ENCODE measurements at regions not wholly inside any gene's neighbourhood (a gene's known extent, or its start where the extent isn't known, plus 50 kb on each side); places are given as distances from the start of the nearest gene placed in this dataset.

DNA sequence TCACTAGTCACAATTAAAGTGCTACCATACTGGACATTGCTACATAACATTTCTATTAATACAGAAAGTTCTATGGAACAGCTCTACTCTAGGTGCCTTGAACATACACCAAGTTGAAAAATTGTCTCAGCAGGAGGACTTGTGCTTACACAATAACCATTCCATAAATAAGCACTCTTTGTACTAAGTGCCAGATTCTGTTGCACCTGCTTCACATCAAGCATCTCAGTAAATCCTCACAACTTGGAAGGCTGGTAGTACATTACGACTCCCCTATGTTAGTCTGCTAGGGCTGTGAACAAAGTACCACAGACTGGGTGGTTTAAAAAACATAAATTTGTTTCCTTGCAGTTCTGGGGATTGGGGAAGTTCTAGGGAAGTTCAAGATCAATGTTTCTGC, 296.9 kb upstream of the NCKAP5 start:
- ChIA-PET POLR2A (no interaction called here), CTCF (no interaction called here)
- Mint-ChIP-seq H3K4me1 (ENCODE audit: low read depth, unreplicated experiment) (no peaks in the 10 kb centered on the region), H3K36me3 (ENCODE audit: insufficient read depth, unreplicated experiment) (no peaks in the 10 kb centered on the region), H3K27ac (ENCODE audit: unreplicated experiment) (no peak overlapping the region), H3K9me3 (ENCODE audit: unreplicated experiment) (no peaks in the 10 kb centered on the region), H3K4me3 (ENCODE audit: unreplicated experiment) (no peak overlapping the region), H3K27me3 (ENCODE audit: insufficient read depth, unreplicated experiment) (peaks cover 19% of the 10 kb centered on the region)
- TF ChIP-seq, protein P1, sequence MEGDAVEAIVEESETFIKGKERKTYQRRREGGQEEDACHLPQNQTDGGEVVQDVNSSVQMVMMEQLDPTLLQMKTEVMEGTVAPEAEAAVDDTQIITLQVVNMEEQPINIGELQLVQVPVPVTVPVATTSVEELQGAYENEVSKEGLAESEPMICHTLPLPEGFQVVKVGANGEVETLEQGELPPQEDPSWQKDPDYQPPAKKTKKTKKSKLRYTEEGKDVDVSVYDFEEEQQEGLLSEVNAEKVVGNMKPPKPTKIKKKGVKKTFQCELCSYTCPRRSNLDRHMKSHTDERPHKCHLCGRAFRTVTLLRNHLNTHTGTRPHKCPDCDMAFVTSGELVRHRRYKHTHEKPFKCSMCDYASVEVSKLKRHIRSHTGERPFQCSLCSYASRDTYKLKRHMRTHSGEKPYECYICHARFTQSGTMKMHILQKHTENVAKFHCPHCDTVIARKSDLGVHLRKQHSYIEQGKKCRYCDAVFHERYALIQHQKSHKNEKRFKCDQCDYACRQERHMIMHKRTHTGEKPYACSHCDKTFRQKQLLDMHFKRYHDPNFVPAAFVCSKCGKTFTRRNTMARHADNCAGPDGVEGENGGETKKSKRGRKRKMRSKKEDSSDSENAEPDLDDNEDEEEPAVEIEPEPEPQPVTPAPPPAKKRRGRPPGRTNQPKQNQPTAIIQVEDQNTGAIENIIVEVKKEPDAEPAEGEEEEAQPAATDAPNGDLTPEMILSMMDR (IDR thresholded peaks at IDR 0.05; ENCODE audit: insufficient read depth in 1 of 2, low read depth in 1 of 2, low read length in 1 of 2, severe bottlenecking in 1 of 2, unreplicated experiment in 1 of 2), result no peak
- intact Hi-C loops (cut with micrococcal nuclease; ENCODE audit: unreplicated experiment), result no loop called here
- DNase-seq, result no peak
- no peaks in the 10 kb centered on the region for H3K9me3 ChIP-seq
- H3K4me3 ChIP-seq (ENCODE audit: low read depth, low read length), result no peak overlapping the region
- BruUV-seq (replicated peaks), result no TSS peak
- 0 out of 2 replicates have a peak, but pooled peaks cover 1% of the 10 kb centered on the region for H3K27me3 ChIP-seq (replicated peaks; ENCODE audit: control insufficient read depth, insufficient read depth, low read length)
- H3K36me3 ChIP-seq (ENCODE audit: control insufficient read depth, insufficient read depth, low read length), result no peaks in the 10 kb centered on the region
- no peaks in the 10 kb centered on the region for H3K4me1 ChIP-seq

DNA sequence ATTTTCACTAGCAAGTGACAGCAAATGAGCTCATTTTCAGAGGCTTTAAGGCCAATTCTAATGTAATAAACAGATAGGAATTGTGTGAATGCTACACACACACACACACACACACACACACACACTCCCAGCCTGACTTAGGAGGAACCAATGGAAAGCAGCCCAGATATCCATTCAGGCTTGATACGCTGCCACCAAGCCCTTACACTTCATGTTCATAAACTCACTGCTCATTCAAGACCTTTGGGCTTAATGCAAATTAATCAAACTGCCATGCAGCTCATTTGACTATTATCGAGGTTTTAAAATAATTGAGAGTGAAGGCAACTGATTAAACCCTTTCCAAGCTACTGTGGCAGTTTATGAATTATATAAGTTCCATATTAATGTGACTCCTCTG, 298.9 kb upstream of the NCKAP5 start:
- no peaks in the 10 kb centered on the region for H3K36me3 Mint-ChIP-seq (ENCODE audit: insufficient read depth, unreplicated experiment)
- 0 out of 2 replicates have a peak, but pooled peaks cover 1% of the 10 kb centered on the region for H3K27me3 ChIP-seq (replicated peaks; ENCODE audit: control insufficient read depth, insufficient read depth, low read length)
- no peak overlapping the region for H3K4me3 ChIP-seq (ENCODE audit: low read depth, low read length)
- no peak for DNase-seq
- H3K4me1 ChIP-seq, result no peaks in the 10 kb centered on the region
- H3K9me3 Mint-ChIP-seq (ENCODE audit: unreplicated experiment), result no peaks in the 10 kb centered on the region
- H3K36me3 ChIP-seq (ENCODE audit: control insufficient read depth, insufficient read depth, low read length), result no peaks in the 10 kb centered on the region
- CTCF ChIA-PET, result interaction anchor here (0.6 kb wide), 1 partner anchor 9 kb away, joined by 3 read pairs; no protein-coding TSS in a partner anchor
- H3K9me3 ChIP-seq, result no peaks in the 10 kb centered on the region
- no TSS peak for BruUV-seq (replicated peaks)
- H3K4me3 Mint-ChIP-seq (ENCODE audit: unreplicated experiment), result no peak overlapping the region
- no peak overlapping the region for H3K27ac Mint-ChIP-seq (ENCODE audit: unreplicated experiment)
- intact Hi-C loops (cut with micrococcal nuclease; ENCODE audit: unreplicated experiment), result no loop called here
- TF ChIP-seq, protein P1 (IDR thresholded peaks at IDR 0.05; ENCODE audit: insufficient read depth in 1 of 2, low read depth in 1 of 2, low read length in 1 of 2, severe bottlenecking in 1 of 2, unreplicated experiment in 1 of 2), result no peak
- peaks cover 17% of the 10 kb centered on the region for H3K27me3 Mint-ChIP-seq (ENCODE audit: insufficient read depth, unreplicated experiment)
- H3K4me1 Mint-ChIP-seq (ENCODE audit: low read depth, unreplicated experiment), result no peaks in the 10 kb centered on the region
- POLR2A ChIA-PET, result no interaction called here

DNA sequence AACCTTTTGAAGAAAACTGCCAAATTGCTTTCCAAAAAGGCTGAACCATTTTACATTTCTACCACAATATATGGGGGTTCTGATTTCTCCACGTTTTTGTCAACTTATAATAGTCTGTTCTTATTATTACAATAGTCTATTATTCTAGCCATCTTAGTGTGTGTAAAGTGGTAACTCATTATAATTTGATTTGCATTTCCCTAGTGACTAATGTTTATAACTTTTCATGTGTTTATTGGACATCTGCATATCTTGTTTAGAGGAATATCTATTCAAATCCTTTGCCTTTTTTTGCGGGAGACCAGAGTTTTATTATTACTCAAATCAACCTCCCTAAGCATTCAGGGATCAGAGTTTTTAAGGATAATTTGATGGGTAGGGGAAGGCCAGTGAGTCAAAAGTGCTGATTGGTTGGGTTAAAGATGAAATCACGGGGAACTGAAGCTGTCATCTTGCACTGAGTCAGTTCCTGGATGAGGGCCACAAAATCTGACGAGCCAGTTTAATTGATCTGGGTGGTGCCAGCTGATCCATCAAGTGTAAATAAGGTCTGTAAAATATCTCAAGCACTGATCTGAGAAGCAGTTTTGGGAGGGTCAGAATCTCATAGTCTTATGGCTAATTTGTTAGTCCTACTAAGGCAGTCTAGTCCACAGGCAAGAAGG, 303.4 kb upstream of the NCKAP5 start:
- no peaks in the 10 kb centered on the region for H3K4me1 Mint-ChIP-seq (ENCODE audit: low read depth, unreplicated experiment)
- Histone ChIP-seq H3K36me3 (ENCODE audit: control insufficient read depth, insufficient read depth, low read length) (no peaks in the 10 kb centered on the region), H3K9me3 (no peaks in the 10 kb centered on the region), H3K27me3 (replicated peaks; ENCODE audit: control insufficient read depth, insufficient read depth, low read length) (0 out of 2 replicates have a peak, but pooled peaks cover 1% of the 10 kb centered on the region), H3K4me1 (no peaks in the 10 kb centered on the region), H3K4me3 (ENCODE audit: low read depth, low read length) (no peak overlapping the region)
- H3K4me3 Mint-ChIP-seq (ENCODE audit: unreplicated experiment), result no peak overlapping the region
- BruUV-seq (replicated peaks), result no TSS peak
- peaks cover 9% of the 10 kb centered on the region for H3K27me3 Mint-ChIP-seq (ENCODE audit: insufficient read depth, unreplicated experiment)
- H3K36me3 Mint-ChIP-seq (ENCODE audit: insufficient read depth, unreplicated experiment), result no peaks in the 10 kb centered on the region
- intact Hi-C loops (cut with micrococcal nuclease; ENCODE audit: unreplicated experiment), result no loop called here
- TF ChIP-seq, protein P1 (IDR thresholded peaks at IDR 0.05; ENCODE audit: insufficient read depth in 1 of 2, low read depth in 1 of 2, low read length in 1 of 2, severe bottlenecking in 1 of 2, unreplicated experiment in 1 of 2), result no peak
- CTCF ChIA-PET, result no interaction called here
- no peak overlapping the region for H3K27ac Mint-ChIP-seq (ENCODE audit: unreplicated experiment)
- no peak for DNase-seq
- POLR2A ChIA-PET, result no interaction called here
- no peaks in the 10 kb centered on the region for H3K9me3 Mint-ChIP-seq (ENCODE audit: unreplicated experiment)
